HCEC 1CT (cell line): ENCODE measurements at regions not wholly inside any gene's neighbourhood (a gene's known extent, or its start where the extent isn't known, plus 50 kb on each side); places are given as distances from the start of the nearest gene placed in this dataset.
A peak's percentile ranks its signal among the peaks of the same experiment; 100 is the strongest.

Experiments
- DNase-seq: peaks from one replicate; pipeline ENCODE4 v3.0.0-alpha.2; 2017

DNA sequence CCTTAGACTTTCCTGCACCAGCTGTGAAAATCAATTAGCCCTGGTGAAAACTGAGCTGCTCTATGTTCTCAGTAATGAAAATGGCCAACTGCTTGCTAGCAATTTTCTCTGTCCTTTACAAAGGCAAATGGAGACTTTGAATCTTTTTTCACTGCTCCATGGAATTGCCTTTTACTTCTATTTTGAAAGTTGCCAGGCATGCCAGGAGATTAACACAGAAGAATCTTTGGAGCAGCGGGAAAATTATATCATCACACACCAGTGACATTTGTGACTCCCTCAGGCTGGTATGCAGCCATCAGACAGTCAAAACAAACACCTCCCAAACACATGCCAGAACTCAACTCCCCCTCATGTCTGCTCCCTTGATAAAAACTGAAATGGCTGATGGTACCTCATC lies 872.0 kb upstream of the FLRT2 start:
- DNase-seq: no peak

DNA sequence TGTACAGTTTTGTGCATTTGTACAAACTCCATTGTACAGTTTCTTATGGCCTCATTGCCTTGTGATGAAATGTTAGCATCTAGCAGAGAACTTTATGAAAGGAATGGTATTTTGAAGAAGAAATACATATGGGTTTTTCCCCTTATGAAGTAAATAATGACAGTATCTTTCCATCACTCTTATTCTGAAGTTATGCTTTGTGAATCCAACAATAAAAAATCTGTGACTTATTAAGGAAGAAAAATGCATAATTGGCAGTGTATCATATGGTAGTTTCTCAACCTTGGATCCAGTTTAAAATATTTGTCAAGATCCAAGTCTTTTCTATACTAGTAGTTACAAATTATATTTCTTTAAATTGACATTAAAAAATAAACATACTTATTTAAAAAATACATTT lies 859.1 kb upstream of the FLRT2 start:
- no peak for DNase-seq

DNA sequence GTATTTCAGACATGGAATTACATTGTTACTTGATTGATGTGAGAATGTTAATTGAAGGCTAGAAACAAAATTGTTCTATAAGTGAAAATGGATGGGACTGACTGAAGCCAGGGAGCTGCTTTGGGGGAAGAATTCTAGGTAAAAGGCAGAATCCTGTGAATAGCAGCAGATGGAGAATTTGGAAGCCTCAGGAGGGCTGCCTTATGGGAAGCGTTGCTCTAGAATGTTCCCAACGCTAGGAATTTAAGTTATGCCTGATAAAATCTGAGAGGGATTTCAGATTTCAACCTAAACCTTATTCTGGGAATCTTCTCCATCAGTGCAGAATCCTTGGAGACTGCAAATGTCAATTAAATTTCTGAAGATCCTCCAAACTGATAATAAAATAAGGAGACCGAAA lies 858.2 kb upstream of the FLRT2 start:
- no peak for DNase-seq

DNA sequence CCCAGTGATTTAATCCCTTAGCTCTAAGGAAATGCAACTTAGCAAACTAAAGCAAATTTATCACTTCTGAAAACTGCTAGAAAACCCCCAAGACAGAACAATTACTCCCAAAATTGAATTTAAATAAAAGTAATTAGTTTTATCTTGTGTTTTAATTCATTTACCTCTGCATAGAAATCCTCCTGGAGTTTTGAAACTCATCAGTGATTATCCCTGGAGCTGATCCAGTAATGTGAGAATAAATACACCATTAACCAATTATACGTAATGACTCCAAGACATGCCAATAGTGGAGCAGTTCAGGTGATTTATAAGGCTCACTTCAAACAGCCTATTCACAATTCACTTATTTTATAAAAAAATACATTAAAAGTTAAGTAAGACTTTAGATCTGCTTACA lies 855.3 kb upstream of the FLRT2 start:
- DNase-seq: no peak

DNA sequence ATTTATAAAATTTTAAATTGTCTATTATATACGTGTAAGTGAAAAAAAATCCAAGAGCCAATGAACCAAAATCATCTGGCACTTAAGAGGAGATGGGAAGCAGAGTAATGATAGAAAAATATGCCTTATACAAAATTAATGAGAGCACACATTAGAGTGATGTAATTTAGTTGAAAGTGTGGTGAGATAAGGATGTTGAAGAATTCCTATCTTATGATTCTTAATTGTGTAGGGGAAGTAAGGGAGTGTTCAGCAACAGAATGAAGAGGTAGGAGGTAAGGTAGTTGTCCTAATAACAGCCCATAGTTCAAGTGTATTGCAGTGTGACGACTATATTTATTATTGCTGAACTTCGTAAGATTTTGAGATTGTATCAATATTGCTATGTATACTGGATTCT lies 843.4 kb upstream of the FLRT2 start:
- no peak for DNase-seq

DNA sequence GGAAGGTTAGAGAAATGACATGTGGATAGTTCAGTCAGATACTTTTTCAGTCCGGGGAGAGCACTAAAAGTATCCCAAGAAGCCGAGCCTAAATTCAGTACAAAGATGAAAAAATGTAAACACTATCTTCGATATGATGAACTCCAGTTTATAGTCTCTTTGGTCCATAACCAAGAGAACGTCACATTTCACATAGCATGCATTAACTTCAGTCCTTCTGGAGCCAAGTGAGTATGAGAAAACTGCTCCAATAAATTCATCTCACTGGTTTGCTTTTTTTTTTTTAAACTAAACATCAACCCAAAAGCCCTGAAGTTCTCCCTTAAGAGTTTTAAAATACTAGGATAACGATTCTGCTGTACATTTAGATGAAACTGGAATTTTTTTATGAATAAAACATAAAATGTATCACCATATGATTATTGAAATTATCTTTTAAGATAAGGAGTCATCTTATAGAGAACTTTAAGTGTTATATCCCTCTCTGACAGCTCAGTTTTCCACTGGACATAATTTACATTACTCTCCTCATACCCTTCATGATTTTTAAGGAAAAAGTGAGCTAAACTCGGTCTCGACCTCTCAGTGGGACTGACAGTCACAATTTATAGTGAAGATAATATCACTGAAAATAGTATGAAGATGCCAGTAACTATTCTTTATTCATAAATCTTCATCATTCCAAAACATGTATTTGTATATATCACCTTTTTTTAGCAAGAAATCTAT lies 841.5 kb upstream of the FLRT2 start:
- no peak for DNase-seq

DNA sequence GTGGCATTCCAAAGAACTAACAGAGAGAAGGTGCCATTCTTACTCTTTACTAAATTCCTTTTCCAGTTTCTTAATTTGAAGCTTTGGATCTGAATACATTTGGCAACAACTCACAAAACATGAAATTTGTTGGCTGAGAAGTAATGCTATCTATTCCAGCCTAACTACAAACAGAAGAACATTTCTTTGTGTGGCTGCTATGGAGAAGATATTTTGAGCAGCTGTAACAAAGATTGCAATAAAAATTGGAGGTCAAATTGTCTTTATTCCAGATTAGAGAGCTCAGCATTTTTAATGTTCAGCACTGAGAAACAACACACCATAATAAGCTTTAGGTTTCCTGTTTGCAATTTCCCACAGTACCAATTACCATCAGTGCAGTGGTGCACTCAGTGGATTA lies 835.8 kb upstream of the FLRT2 start:
- DNase-seq: no peak

DNA sequence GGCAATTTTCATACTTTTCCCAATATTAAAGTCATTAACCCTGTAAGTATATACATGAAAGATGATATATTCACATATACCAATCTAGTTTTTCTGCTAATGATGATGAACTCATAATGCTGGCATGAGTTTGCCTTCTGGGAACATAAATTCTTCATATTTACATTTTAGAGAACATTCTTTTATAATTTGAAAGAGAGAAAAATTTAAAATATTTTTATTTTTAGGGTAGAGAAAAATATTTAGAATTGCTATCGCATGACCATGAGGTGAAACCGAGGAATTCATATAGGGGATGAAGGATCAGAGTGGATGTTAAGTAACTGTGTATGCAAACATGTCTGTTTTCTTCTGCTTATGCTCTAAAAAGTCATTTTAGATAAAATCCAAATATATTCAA lies 825.3 kb upstream of the FLRT2 start:
- DNase-seq: peak; percentile 3

DNA sequence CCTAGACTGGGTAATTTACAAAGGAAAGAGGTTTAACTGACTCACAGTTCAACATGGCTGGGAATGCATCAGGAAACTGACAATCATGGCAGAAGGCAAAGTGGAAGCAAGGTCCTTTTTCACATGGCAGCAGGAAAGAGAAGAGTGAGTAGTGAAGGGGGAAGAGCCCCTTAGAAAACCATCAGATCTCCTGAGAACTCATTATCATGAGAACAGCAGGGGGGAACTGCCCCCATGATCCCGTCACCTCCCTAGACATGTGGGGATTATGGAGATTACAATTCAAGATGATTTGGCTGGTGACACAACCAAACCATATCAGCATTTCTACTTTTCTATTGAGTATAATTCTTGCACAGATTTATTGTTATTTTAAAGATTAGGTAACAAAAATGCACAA lies 822.1 kb upstream of the FLRT2 start:
- no peak for DNase-seq

DNA sequence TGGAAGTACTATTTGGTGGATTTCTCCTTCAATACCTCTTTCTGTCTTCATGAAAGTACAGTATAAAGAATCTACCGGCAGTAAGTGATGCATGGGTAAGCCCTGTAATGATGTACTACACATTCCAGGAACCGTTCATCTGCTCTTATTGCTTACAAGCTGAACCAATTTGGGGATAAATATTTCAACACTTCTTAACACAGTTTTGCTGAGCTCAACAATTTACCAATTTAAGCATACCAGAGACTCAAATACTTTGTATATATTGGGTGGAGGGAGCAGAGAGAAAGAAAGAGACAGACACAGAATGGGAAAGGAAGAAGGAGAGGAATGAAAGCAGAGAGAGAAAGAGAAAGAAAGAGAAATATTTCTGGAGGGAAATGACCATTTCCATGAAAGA lies 821.1 kb upstream of the FLRT2 start:
- DNase-seq: no peak

DNA sequence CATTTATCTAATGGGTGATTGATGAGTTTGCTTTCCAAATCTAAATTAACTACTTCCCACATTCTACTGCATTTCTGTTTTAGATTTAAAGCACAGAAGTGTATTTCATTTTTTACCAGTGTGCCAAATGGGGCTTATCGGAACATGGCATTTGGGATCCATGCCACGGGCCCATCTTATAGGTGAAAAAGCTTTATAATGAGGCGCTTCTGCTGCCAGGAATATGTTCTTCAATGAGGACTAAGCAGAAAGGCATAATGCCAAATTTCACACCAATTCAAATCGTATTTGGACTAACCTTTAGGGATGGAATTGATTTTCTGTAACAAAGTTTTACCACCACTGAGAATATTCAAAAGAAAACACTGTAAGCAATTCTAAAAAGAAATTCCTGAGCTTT lies 803.5 kb upstream of the FLRT2 start:
- no peak for DNase-seq

DNA sequence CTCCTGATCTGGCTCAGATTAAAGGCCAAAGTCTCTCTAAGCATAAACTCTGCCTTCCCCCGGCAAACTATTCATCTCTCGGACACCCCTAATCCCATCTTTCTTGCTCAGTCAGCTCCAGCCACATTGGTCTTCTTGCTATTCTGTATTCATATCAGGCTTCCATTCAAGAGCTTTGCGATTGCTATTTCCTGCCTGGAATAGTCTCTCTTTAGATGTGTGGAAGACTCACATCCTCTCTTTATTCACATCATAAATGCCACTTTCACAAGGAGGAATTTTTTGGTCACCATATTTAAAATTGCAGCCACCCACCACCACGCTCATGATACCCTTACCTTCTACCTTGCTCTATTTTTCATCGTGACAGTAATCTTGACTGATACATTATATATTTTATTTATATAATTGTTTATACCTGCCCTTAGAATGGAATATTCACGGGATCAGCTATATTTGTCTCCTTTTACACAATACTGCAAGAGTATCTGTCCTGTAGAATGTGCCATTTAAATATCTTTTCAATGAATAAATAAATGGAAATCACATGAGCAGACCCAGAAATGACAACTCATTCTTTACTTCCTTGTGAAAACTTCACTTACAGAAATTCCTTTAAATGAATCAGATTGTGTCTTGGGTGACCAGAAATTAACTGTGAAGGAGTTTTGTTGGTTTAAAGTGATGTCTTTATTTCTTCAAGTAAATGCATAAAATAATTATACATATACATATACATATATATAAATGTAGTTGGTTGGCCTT lies 780.6 kb upstream of the FLRT2 start:
- DNase-seq: peak; percentile 32

DNA sequence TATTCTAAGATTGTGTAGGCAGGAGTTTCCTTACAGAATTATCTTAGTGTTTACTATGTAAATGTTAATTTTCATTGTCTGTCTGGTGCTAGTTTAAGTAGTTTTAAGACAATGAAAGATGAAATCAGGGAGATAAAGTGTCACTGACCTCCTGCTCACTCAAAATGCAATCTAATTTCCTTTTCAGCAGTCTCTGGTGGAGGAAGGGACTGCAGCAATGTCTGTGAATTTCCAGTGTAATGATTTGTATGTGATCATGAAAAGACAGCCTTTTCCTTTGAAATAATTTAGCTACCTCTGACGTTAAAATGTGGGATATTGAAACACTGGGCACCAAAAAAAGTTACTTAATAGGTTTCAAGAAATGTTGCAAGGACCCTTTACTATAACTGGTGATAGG lies 779.7 kb upstream of the FLRT2 start:
- no peak for DNase-seq

DNA sequence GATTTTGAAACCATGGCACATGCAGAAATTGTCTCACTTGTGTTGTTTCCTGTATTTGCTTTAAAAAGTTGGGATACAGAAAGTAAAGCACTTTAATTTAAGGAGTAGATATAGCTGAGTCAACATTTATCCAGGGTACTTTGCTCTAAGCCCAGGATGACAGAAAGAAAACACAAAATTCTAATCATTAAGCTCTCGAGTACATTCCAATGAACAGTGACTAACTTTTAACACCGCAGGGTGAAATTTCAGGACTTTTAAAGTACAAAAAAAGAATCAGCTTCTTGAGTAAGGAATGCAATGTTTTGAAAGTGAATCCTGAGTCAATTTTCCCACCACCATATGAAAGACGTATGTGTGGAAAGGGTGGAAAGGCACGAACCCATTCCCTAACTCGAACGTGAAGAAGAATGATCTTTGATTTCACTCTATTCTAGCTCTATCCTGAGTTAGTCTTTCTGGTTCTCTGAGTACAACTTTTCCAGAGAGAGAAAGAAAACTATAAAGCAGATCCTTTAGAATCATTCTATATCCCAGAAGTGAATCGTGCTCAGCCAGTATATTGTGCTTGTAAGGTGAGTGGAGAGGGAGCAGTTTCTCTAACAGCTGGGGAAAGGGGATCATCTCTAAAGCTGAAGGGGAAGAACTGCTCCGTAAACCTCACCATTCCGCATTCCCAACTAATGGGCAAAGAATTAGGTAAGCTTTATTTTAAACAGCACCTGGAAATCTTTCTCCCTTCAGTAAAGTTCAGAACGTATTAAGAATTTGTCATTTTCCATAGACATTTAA lies 779.0 kb upstream of the FLRT2 start:
- peak; percentile 73 for DNase-seq

DNA sequence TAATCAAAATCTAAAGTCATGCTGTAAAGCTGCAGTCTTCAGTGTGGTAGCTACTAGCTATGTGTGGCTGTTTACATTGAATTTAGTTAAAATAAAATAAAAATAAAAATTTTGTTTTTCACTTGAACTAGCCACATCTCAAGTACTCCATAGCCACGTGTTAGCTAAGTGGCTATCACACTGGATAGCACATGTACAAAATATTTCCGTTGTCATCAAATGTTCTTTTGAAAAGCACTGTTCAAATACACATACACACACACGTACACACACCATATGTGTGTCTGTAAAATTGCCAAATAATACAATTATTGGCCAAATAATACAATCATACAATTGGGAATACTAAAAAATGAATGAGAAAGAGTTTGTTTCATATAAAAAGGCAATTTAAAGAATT lies 778.2 kb upstream of the FLRT2 start:
- DNase-seq: no peak

DNA sequence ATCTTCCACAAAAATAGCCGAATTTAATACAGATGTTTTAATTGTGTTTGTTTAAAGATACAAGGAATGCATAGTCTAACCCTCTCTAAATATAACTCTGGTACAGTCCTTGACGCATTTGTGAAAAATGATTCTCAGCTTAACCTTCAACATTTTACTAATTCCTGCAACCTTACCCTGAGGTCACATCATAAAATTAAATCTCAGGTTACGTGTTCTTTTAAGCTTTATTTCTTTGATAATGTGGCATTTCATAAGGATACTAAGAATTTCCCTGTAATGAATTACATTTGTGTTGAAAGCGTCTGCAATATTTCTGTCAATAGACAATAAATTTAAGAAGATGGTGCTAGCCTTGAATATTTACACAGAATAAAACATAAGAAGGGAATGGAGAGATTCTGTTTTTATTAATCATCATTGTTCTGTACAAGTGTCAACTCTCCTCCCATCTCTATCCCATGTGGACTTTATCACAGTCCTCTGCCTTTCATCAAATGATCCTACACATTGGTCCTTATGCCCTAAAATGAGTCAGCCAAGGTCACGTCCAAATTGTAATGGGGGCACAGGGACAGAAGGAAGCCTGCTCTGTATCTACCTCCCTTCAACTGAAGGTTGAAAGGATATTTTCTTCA lies 769.3 kb upstream of the FLRT2 start:
- DNase-seq: no peak

DNA sequence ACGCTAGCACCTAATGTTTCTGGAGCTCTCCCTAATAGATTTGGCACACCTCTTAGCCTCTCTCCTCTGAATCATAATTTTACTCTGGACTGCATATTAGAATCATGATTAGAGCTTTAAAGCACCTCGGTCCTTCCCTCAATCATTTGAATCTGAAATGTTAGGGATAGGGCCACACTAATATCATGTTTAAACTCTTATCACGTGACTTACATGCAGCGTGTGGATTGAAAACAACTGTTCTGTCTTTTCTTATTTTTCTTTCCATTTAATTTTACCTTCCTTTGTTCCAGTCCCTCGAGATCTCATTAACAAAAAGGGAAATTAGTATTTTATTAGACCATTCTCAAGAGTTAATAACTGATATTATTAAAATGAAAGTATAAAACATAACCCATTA lies 762.5 kb upstream of the FLRT2 start:
- no peak for DNase-seq

DNA sequence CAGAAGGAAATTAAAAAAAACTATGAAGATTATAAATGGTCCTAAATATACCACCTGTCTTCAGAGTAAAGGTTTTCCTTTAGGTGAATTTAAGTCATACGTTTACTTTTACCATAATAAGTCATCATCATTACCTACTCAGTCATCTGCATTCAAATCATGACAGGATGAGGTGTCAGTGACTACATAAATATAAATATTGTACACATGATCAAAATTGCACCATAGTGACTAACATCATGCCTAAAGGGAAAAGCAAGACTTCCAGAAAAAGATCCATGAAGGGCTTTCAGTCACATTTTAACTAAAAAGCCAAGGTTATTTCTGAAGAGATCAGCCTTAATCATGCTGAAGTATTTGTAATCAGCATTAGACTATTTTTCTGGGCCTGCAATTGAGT lies 759.9 kb upstream of the FLRT2 start:
- DNase-seq: peak; percentile 37

DNA sequence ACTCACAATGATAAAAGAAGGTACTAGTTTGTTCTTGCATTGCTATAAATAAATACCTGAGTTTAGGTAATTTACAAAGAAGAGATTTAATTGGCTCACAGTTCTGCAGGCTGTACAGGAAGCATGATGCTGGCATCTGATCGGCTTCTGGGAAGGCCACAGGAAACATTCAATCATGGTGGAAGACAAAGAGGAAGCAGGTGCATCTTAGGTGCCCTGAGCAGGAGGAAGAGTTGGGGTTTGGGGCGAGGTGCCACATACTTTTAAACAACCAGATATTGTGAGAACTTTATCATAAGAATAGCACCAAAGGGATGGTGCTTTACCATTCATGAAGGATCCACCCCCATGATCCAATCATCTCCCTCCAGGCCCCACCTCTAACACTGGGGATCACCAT lies 752.6 kb upstream of the FLRT2 start:
- no peak for DNase-seq

DNA sequence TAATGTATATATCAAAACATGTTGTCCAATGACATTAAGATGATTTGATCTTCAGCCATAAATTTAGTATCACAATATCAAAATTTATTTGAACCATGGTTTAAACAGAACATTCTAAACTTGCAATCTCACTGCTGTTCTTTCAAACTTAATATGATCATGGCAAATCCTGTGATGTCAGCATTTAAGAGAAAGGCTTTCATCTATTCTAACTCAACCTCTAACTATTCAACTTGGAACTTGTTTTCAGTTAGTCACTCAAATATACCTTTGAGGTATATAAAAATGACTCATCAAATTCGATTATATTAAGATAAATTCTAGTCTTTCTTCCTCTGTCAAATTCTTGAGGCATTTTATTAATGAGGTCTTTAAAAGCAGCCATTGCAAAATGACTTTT lies 747.0 kb upstream of the FLRT2 start:
- DNase-seq: no peak

DNA sequence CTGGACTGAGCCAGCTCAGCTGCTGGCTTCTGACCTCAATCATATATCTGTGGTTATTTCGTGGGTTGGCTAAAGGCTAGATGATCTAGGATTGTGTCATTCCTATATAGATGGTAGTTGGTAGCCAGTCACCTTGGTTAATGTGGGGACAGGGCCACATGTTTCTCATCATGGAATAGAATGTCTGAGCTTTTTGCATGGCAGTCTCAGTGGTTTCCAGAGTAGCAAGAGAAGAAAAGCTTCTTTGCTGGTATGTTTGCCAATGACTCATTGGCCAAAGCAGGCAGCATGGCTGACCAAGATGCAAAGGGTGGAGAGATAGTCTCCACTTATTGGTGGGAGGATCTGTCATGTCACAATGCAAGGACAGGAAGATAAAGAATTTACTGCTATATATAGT lies 746.4 kb upstream of the FLRT2 start:
- no peak for DNase-seq

DNA sequence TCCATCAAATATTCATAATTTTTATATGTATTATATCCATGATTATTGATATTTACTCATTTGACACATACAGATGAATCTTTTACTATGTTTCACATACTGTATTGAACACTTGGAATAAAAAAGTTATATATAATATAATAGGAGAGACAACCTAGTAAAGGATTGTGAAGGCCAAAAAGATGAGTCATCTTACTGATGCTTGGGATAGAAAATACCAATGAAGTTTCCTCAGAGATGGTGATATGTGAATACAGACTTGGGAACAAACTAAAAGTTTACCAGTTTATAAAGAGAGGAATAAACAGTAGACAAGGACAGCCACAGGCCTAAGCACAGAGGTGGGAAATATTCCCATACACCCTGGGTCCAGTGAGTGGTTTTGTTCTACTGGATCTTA lies 743.9 kb upstream of the FLRT2 start:
- DNase-seq: peak; percentile 20

DNA sequence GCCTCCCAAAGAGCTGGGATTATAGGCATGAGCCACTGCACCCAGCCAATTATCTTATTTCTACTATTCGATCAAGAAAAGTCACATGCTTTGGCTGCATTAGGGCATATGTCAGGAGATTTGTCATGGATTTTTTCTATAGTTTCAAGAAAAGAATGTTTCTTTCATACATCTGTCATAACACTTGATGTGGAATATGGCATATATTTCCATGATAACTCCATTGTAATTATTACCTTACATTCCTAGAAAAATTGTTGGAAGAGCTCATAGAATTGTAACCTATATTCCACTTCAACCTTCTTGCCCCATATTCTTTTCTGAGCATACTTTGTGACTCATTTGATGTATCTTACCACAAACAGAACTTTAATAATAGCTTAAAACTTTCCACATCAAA lies 740.9 kb upstream of the FLRT2 start:
- DNase-seq: no peak
